ENCODE measurements at regions not wholly inside any gene's neighbourhood (a gene's known extent, or its start where the extent isn't known, plus 50 kb on each side); places are given as distances from the start of the nearest gene placed in this dataset.

- no peak overlapping the region for H3K9ac ChIP-seq (ENCODE audit: low read depth, low read length, poor library complexity)
- no peaks in the 10 kb centered on the region for H3K36me3 ChIP-seq (replicated peaks in 1 of 2; ENCODE audit: control insufficient read depth in 2 of 2, insufficient read depth in 2 of 2, low read length in 2 of 2)
- no peaks in the 10 kb centered on the region for H3K79me1 ChIP-seq (ENCODE audit: low read depth, low read length)
- no peaks in the 10 kb centered on the region for H3K4me1 ChIP-seq (ENCODE audit: control insufficient read depth in 2 of 2, insufficient read depth in 1 of 2, low read depth in 1 of 2, low read length in 2 of 2)
- H2BK15ac ChIP-seq (ENCODE audit: low read length), result no peak overlapping the region
- no peak overlapping the region for H3K27ac ChIP-seq (replicated peaks; ENCODE audit: low read length)
- DNase-seq (ENCODE audit: low spot score), result no peak
- H3K18ac ChIP-seq (ENCODE audit: low read length), result no peak overlapping the region
- H2BK120ac ChIP-seq (ENCODE audit: low read depth, low read length), result no peak overlapping the region
- WGBS, 2 donors (ENCODE audit: extremely low coverage in 2 of 2, insufficient read length in 2 of 2, insufficient replicate concordance in 1 of 2), result no CpG with 5 or more reads among the region's 1 CpG
- no peak overlapping the region for H3K4me2 ChIP-seq (ENCODE audit: insufficient read depth, low read length, poor library complexity, severe bottlenecking)
- no peak overlapping the region for H3K23ac ChIP-seq (ENCODE audit: low read depth, low read length, poor library complexity)
- no peak overlapping the region for H2BK12ac ChIP-seq (ENCODE audit: low read length)
- H2AK5ac ChIP-seq (ENCODE audit: low read depth, low read length), result no peak overlapping the region
- no peaks in the 10 kb centered on the region for H3K9me3 ChIP-seq (replicated peaks in 1 of 2; ENCODE audit: control insufficient read depth in 2 of 2, insufficient read depth in 1 of 2, low read depth in 1 of 2, low read length in 2 of 2)
- H3K27me3 ChIP-seq (ENCODE audit: control insufficient read depth in 3 of 3, insufficient read depth in 3 of 3, low read depth in 1 of 3, low read length in 3 of 3), result no peaks in the 10 kb centered on the region
- no peak overlapping the region for H2AFZ ChIP-seq (ENCODE audit: low read length)
- H2BK5ac ChIP-seq (ENCODE audit: low read length), result no peak overlapping the region
- H4K91ac ChIP-seq (ENCODE audit: low read depth, low read length, poor library complexity), result no peak overlapping the region
- H4K8ac ChIP-seq (ENCODE audit: low read depth, low read length), result no peak overlapping the region
- H3K14ac ChIP-seq (ENCODE audit: low read length), result no peak overlapping the region
- no peak overlapping the region for H3K4ac ChIP-seq (ENCODE audit: low read length)
- no peak overlapping the region for H3K4me3 ChIP-seq (ENCODE audit: low read length in 2 of 2)
These were observed 284.0 kb downstream of the ZIC4 start for GRCh38 chr3:147122350-147122749.

- H3K79me1 ChIP-seq (ENCODE audit: low read depth, low read length), result no peaks in the 10 kb centered on the region
- H2BK120ac ChIP-seq (ENCODE audit: low read depth, low read length), result no peak overlapping the region
- H3K18ac ChIP-seq (ENCODE audit: low read length), result no peak overlapping the region
- no peak overlapping the region for H3K9ac ChIP-seq (ENCODE audit: low read depth, low read length, poor library complexity)
- no peak overlapping the region for H3K4me2 ChIP-seq (ENCODE audit: insufficient read depth, low read length, poor library complexity, severe bottlenecking)
- no peak overlapping the region for H2AK5ac ChIP-seq (ENCODE audit: low read depth, low read length)
- no peaks in the 10 kb centered on the region for H3K36me3 ChIP-seq (replicated peaks in 1 of 2; ENCODE audit: control insufficient read depth in 2 of 2, insufficient read depth in 2 of 2, low read length in 2 of 2)
- no peak overlapping the region for H2AFZ ChIP-seq (ENCODE audit: low read length)
- no peak overlapping the region for H2BK5ac ChIP-seq (ENCODE audit: low read length)
- H2BK12ac ChIP-seq (ENCODE audit: low read length), result no peak overlapping the region
- no peaks in the 10 kb centered on the region for H3K27me3 ChIP-seq (ENCODE audit: control insufficient read depth in 3 of 3, insufficient read depth in 3 of 3, low read depth in 1 of 3, low read length in 3 of 3)
- H3K9me3 ChIP-seq (replicated peaks in 1 of 2; ENCODE audit: control insufficient read depth in 2 of 2, insufficient read depth in 1 of 2, low read depth in 1 of 2, low read length in 2 of 2), result no peaks in the 10 kb centered on the region
- no peak overlapping the region for H4K8ac ChIP-seq (ENCODE audit: low read depth, low read length)
- no peak overlapping the region for H3K4me3 ChIP-seq (ENCODE audit: low read length in 2 of 2)
- no CpG with 5 or more reads among the region's 4 CpGs for WGBS, 2 donors (ENCODE audit: extremely low coverage in 2 of 2, insufficient read length in 2 of 2, insufficient replicate concordance in 1 of 2)
- no peak overlapping the region for H4K91ac ChIP-seq (ENCODE audit: low read depth, low read length, poor library complexity)
- no peak overlapping the region for H3K4ac ChIP-seq (ENCODE audit: low read length)
- no peak overlapping the region for H2BK15ac ChIP-seq (ENCODE audit: low read length)
- no peak overlapping the region for H3K23ac ChIP-seq (ENCODE audit: low read depth, low read length, poor library complexity)
- DNase-seq (ENCODE audit: low spot score), result no peak
- H3K27ac ChIP-seq (replicated peaks; ENCODE audit: low read length), result no peak overlapping the region
- H3K14ac ChIP-seq (ENCODE audit: low read length), result no peak overlapping the region
- H3K4me1 ChIP-seq (ENCODE audit: control insufficient read depth in 2 of 2, insufficient read depth in 1 of 2, low read depth in 1 of 2, low read length in 2 of 2), result no peaks in the 10 kb centered on the region
These were observed 286.4 kb downstream of the ZIC4 start for GRCh38 chr3:147119989-147120388.

- Histone ChIP-seq H3K4me2 (ENCODE audit: insufficient read depth, low read length, poor library complexity, severe bottlenecking) (no peak overlapping the region), H3K14ac (ENCODE audit: low read length) (no peak overlapping the region), H3K27me3 (ENCODE audit: control insufficient read depth in 3 of 3, insufficient read depth in 3 of 3, low read depth in 1 of 3, low read length in 3 of 3) (no peaks in the 10 kb centered on the region), H3K23ac (ENCODE audit: low read depth, low read length, poor library complexity) (no peak overlapping the region), H2AK5ac (ENCODE audit: low read depth, low read length) (no peak overlapping the region), H3K4me3 (ENCODE audit: low read length in 2 of 2) (no peak overlapping the region), H3K9ac (ENCODE audit: low read depth, low read length, poor library complexity) (no peak overlapping the region), H2BK120ac (ENCODE audit: low read depth, low read length) (no peak overlapping the region), H2BK5ac (ENCODE audit: low read length) (no peak overlapping the region), H3K79me1 (ENCODE audit: low read depth, low read length) (no peaks in the 10 kb centered on the region), H2AFZ (ENCODE audit: low read length) (no peak overlapping the region), H3K36me3 (replicated peaks in 1 of 2; ENCODE audit: control insufficient read depth in 2 of 2, insufficient read depth in 2 of 2, low read length in 2 of 2) (no peaks in the 10 kb centered on the region), H3K4me1 (ENCODE audit: control insufficient read depth in 2 of 2, insufficient read depth in 1 of 2, low read depth in 1 of 2, low read length in 2 of 2) (no peaks in the 10 kb centered on the region), H3K27ac (replicated peaks; ENCODE audit: low read length) (no peak overlapping the region), H3K9me3 (replicated peaks in 1 of 2; ENCODE audit: control insufficient read depth in 2 of 2, insufficient read depth in 1 of 2, low read depth in 1 of 2, low read length in 2 of 2) (no peaks in the 10 kb centered on the region), H3K18ac (ENCODE audit: low read length) (no peak overlapping the region), H2BK15ac (ENCODE audit: low read length) (no peak overlapping the region), H2BK12ac (ENCODE audit: low read length) (no peak overlapping the region), H4K91ac (ENCODE audit: low read depth, low read length, poor library complexity) (no peak overlapping the region), H3K4ac (ENCODE audit: low read length) (no peak overlapping the region), H4K8ac (ENCODE audit: low read depth, low read length) (no peak overlapping the region)
- DNase-seq (ENCODE audit: low spot score), result no peak
- WGBS, 2 donors (ENCODE audit: extremely low coverage in 2 of 2, insufficient read length in 2 of 2, insufficient replicate concordance in 1 of 2), result no CpG with 5 or more reads among the region's 3 CpGs
These were observed 287.0 kb downstream of the ZIC4 start for GRCh38 chr3:147119346-147119745.

- no peak overlapping the region for H3K14ac ChIP-seq (ENCODE audit: low read length)
- no peaks in the 10 kb centered on the region for H3K27me3 ChIP-seq (ENCODE audit: control insufficient read depth in 3 of 3, insufficient read depth in 3 of 3, low read depth in 1 of 3, low read length in 3 of 3)
- no peak overlapping the region for H2BK120ac ChIP-seq (ENCODE audit: low read depth, low read length)
- H3K4ac ChIP-seq (ENCODE audit: low read length), result no peak overlapping the region
- H3K23ac ChIP-seq (ENCODE audit: low read depth, low read length, poor library complexity), result no peak overlapping the region
- H4K91ac ChIP-seq (ENCODE audit: low read depth, low read length, poor library complexity), result no peak overlapping the region
- no peak overlapping the region for H2AK5ac ChIP-seq (ENCODE audit: low read depth, low read length)
- DNase-seq (ENCODE audit: low spot score), result no peak
- no peaks in the 10 kb centered on the region for H3K9me3 ChIP-seq (replicated peaks in 1 of 2; ENCODE audit: control insufficient read depth in 2 of 2, insufficient read depth in 1 of 2, low read depth in 1 of 2, low read length in 2 of 2)
- H3K4me2 ChIP-seq (ENCODE audit: insufficient read depth, low read length, poor library complexity, severe bottlenecking), result no peak overlapping the region
- no peak overlapping the region for H4K8ac ChIP-seq (ENCODE audit: low read depth, low read length)
- no peak overlapping the region for H3K27ac ChIP-seq (replicated peaks; ENCODE audit: low read length)
- no peak overlapping the region for H2BK15ac ChIP-seq (ENCODE audit: low read length)
- H3K9ac ChIP-seq (ENCODE audit: low read depth, low read length, poor library complexity), result no peak overlapping the region
- no CpG with 5 or more reads among the region's 5 CpGs for WGBS, 2 donors (ENCODE audit: extremely low coverage in 2 of 2, insufficient read length in 2 of 2, insufficient replicate concordance in 1 of 2)
- no peaks in the 10 kb centered on the region for H3K36me3 ChIP-seq (replicated peaks in 1 of 2; ENCODE audit: control insufficient read depth in 2 of 2, insufficient read depth in 2 of 2, low read length in 2 of 2)
- H2BK5ac ChIP-seq (ENCODE audit: low read length), result no peak overlapping the region
- no peaks in the 10 kb centered on the region for H3K4me1 ChIP-seq (ENCODE audit: control insufficient read depth in 2 of 2, insufficient read depth in 1 of 2, low read depth in 1 of 2, low read length in 2 of 2)
- no peak overlapping the region for H3K18ac ChIP-seq (ENCODE audit: low read length)
- H2BK12ac ChIP-seq (ENCODE audit: low read length), result no peak overlapping the region
- H2AFZ ChIP-seq (ENCODE audit: low read length), result no peak overlapping the region
- no peak overlapping the region for H3K4me3 ChIP-seq (ENCODE audit: low read length in 2 of 2)
- no peaks in the 10 kb centered on the region for H3K79me1 ChIP-seq (ENCODE audit: low read depth, low read length)
These were observed 287.7 kb downstream of the ZIC4 start for GRCh38 chr3:147118611-147119010.
